IMR-90 (cell line): ENCODE measurements at regions not wholly inside any gene's neighbourhood (a gene's known extent, or its start where the extent isn't known, plus 50 kb on each side); places are given as distances from the start of the nearest gene placed in this dataset.

ENCODE experiments used
- ATAC-seq: fragments of 200-7000 bp; cut with Tn5 transposase; 2 replicates; pipeline ENCODE4 v1.9.1; 2020; ENCODE audit warnings: low read depth, mild to moderate bottlenecking, moderate library complexity
- BruUV-seq: library from RNA; stranded (reverse); fragments of 400-500 nt; replicated peaks from 2 replicates; lab custom pipeline; 2021; lab: Mats Ljungman, UMichigan
- CTCF ChIA-PET: fragments of 300-600 bp; formaldehyde crosslinking; extraction: SDS; loops from one replicate; lab custom pipeline; 2021; ENCODE audit warnings: antibody characterized with exemption; lab: Yijun Ruan, JAX
- POLR2A ChIA-PET: fragments of 300-600 bp; sonication (Branson Sonifier 250); formaldehyde crosslinking; loops from one replicate; lab custom pipeline; 2022; ENCODE audit warnings: antibody characterized with exemption; ENCODE audit not compliant: unreplicated experiment; lab: Charles Lee
- DNase-seq: peaks from one replicate; pipeline ENCODE4 v3.0.0; 2013
- H2AFZ ChIP-seq: replicated peaks from 2 replicates; pipeline ENCODE3; 2013; ENCODE audit warnings: low read length, mild to moderate bottlenecking; ENCODE audit not compliant: poor library complexity
- H2AK5ac ChIP-seq: 2 replicates; pipeline ENCODE4 v1.6.1; 2013; ENCODE audit warnings: low read depth, low read length, inconsistent platforms
- H2AK9ac ChIP-seq: replicated peaks from 2 replicates; pipeline ENCODE3; 2013; ENCODE audit warnings: mild to moderate bottlenecking, low read depth, low read length, moderate library complexity; ENCODE audit not compliant: poor library complexity
- H2BK120ac ChIP-seq: 2 replicates; pipeline ENCODE4 v1.6.1; 2013; ENCODE audit warnings: low read depth, low read length, inconsistent platforms
- H2BK15ac ChIP-seq: 3 replicates; pipeline ENCODE4 v1.6.1; 2013; ENCODE audit warnings: low read depth, low read length, inconsistent platforms
- H2BK20ac ChIP-seq: 2 replicates; pipeline ENCODE4 v1.6.1; 2013; ENCODE audit warnings: low read depth, mild to moderate bottlenecking, inconsistent platforms, low read length, moderate library complexity
- H2BK5ac ChIP-seq: 2 replicates; pipeline ENCODE4 v1.6.1; 2013; ENCODE audit warnings: mild to moderate bottlenecking, low read depth, low read length, inconsistent platforms; ENCODE audit not compliant: poor library complexity, severe bottlenecking
- H3K14ac ChIP-seq: replicated peaks from 2 replicates; pipeline ENCODE4 v1.6.1; 2013; ENCODE audit warnings: low read depth, low read length, inconsistent platforms
- H3K18ac ChIP-seq: 2 replicates; pipeline ENCODE4 v1.6.1; 2013; ENCODE audit warnings: low read depth, low read length, control low read depth
- H3K23ac ChIP-seq: 2 replicates; pipeline ENCODE4 v1.6.1; 2013; ENCODE audit warnings: low read depth, low read length, inconsistent platforms
- H3K27ac ChIP-seq: 2 replicates; pipeline ENCODE4 v1.5.1; 2013; ENCODE audit warnings: mild to moderate bottlenecking, control low read depth, low read length; ENCODE audit not compliant: insufficient read depth
- H3K27me3 ChIP-seq: 2 replicates; pipeline ENCODE4 v1.6.1; 2013; ENCODE audit warnings: low read length; ENCODE audit not compliant: control insufficient read depth, insufficient read depth
- H3K36me3 ChIP-seq: 2 replicates; pipeline ENCODE4 v1.6.1; 2013; ENCODE audit warnings: low read length, mixed read lengths; ENCODE audit not compliant: control insufficient read depth, insufficient read depth
- H3K4ac ChIP-seq: 2 replicates; pipeline ENCODE4 v1.6.1; 2013; ENCODE audit warnings: low read depth, low read length, inconsistent platforms
- H3K4me1 ChIP-seq: 2 replicates; pipeline ENCODE4 v1.6.1; 2013; ENCODE audit warnings: low read length, mixed read lengths; ENCODE audit not compliant: control insufficient read depth, insufficient read depth
- H3K4me2 ChIP-seq: 2 replicates; pipeline ENCODE4 v1.6.1; 2013; ENCODE audit warnings: low read depth, mild to moderate bottlenecking, control low read depth, low read length, moderate library complexity
- H3K4me3 ChIP-seq: 2 replicates; pipeline ENCODE4 v1.5.1; 2013; ENCODE audit warnings: low read depth, mild to moderate bottlenecking, control low read depth, low read length, moderate library complexity; ENCODE audit not compliant: insufficient read depth
- H3K56ac ChIP-seq: 2 replicates; pipeline ENCODE4 v1.6.1; 2013; ENCODE audit warnings: low read length, inconsistent platforms; ENCODE audit not compliant: insufficient read depth; ENCODE audit errors: extremely low read depth
- H3K79me1 ChIP-seq, 2 experiments: 2 replicates each; pipeline ENCODE4 v1.6.1; 2013; ENCODE audit warnings: low read length in 2 of 2, inconsistent platforms in 1 of 2, low read depth in 1 of 2
- H3K9ac ChIP-seq: 2 replicates; pipeline ENCODE4 v1.6.1; 2013; ENCODE audit warnings: low read depth, low read length, control low read depth
- H3K9me1 ChIP-seq: 2 replicates; pipeline ENCODE4 v1.6.1; 2013; ENCODE audit warnings: low read length, inconsistent platforms; ENCODE audit not compliant: insufficient read depth
- H3K9me3 ChIP-seq: 2 replicates; pipeline ENCODE4 v1.6.1; 2013; ENCODE audit warnings: low read length; ENCODE audit not compliant: control insufficient read depth, insufficient read depth
- H4K20me1 ChIP-seq: 2 replicates; pipeline ENCODE4 v1.6.1; 2013; ENCODE audit warnings: low read length, inconsistent platforms; ENCODE audit not compliant: insufficient read depth
- H4K5ac ChIP-seq: 2 replicates; pipeline ENCODE4 v1.6.1; 2013; ENCODE audit warnings: mild to moderate bottlenecking, low read depth, low read length, control low read depth
- H4K8ac ChIP-seq, 2 experiments: 2 replicates each; pipeline ENCODE4 v1.6.1; 2013; ENCODE audit warnings: low read depth in 2 of 2, low read length in 2 of 2, control low read depth in 1 of 2, inconsistent platforms in 1 of 2
- H4K91ac ChIP-seq: 2 replicates; pipeline ENCODE4 v1.6.1; 2013; ENCODE audit warnings: low read depth, low read length, inconsistent platforms; ENCODE audit not compliant: insufficient read depth
- CEBPB ChIP-seq: IDR thresholded peaks from 2 replicates; pipeline ENCODE4 v1.6.1; 2012; ENCODE audit warnings: low read depth, low read length, improper control_type of control experiment
- POLR2A ChIP-seq: IDR thresholded peaks from 2 replicates; pipeline ENCODE4 v1.6.1; 2012; ENCODE audit warnings: mild to moderate bottlenecking, low read depth, low read length
- WGBS, 2 experiments: methylation state at CpG; one replicate each; pipeline versions ENCODE4 v1.1.5 to v1.1.7; 2013; ENCODE audit warnings: missing lambda C conversion rate in 2 of 2; ENCODE audit not compliant: insufficient read length in 1 of 2; ENCODE audit errors: extremely low coverage in 2 of 2; 5-methylcytosine and 5-hydroxymethylcytosine counted together
- dilution Hi-C: fragments of 300-500 bp; cut with HindIII; formaldehyde crosslinking; loops from one replicate; pipeline ENCODE4 v1.14.3; 2018; ENCODE audit warnings: low sequenced_read_pairs; ENCODE audit not compliant: unreplicated experiment
- in situ Hi-C: fragments of 300-500 bp; cut with MboI; formaldehyde crosslinking; loops from 3 replicates; pipeline ENCODE4 v1.14.3; 2019; ENCODE audit warnings: low sequenced_read_pairs, inconsistent platforms, mixed read lengths
- intact Hi-C: fragments of 100-400 bp; cut with micrococcal nuclease; formaldehyde crosslinking; loops from 2 replicates; pipeline ENCODE4 v1.10.0; 2022

DNA sequence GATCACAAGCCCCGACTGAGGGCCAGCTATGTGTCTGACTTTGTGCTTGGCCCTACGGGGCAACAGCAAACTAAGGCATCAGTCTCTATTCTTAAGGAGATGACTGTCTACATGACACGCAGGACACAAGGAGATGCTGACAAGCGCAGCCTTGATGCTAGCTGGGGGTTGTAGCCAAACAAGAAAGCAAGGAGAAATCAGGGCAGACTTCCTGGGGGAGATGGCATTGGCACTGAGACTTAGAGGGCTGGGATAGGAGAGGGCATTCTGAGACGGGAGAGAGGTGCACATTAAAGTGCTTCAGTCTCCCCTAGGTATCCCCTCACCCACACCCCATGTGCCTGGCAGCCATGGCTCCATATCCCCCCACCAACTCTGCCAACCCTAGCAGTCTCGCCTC, 210.8 kb upstream of the POU3F1 start:
- no peak for DNase-seq
- Histone ChIP-seq H2BK120ac (no peak overlapping the region), H2AK9ac (no peak overlapping the region), H3K4ac (no peak overlapping the region), H3K18ac (no peak overlapping the region), H4K5ac (no peak overlapping the region), H4K20me1 (no peaks in the 10 kb centered on the region), H2AFZ (no peak overlapping the region), H3K36me3 (no peaks in the 10 kb centered on the region), H3K4me2 (no peak overlapping the region), H3K9ac (no peak overlapping the region), H2BK20ac (no peak overlapping the region), H3K27me3 (no peaks in the 10 kb centered on the region; the same call in 1 of the 2 replicates), H3K4me3 (no peak overlapping the region), H3K23ac (no peak overlapping the region), H4K8ac (no peak overlapping the region), H3K79me1 (no peaks in the 10 kb centered on the region), H4K91ac (no peak overlapping the region), H3K4me1 (no peaks in the 10 kb centered on the region), H2AK5ac (no peak overlapping the region), H3K9me3 (no peaks in the 10 kb centered on the region), H2BK5ac (no peak overlapping the region), H2BK15ac (no peak overlapping the region), H3K27ac (no peak overlapping the region), H3K9me1 (no peaks in the 10 kb centered on the region), H3K56ac (no peak overlapping the region), H3K14ac (no peak overlapping the region)
- in situ Hi-C loops (no loop called here), intact Hi-C loops (no loop called here), dilution Hi-C loops (no loop called here)
- ATAC-seq = no peak
- CTCF ChIA-PET = no interaction called here
- POLR2A ChIA-PET = no interaction called here
- TF ChIP-seq POLR2A (no peak), CEBPB (no peak)
- WGBS, 2 experiments = 60% methylated on average over 4 of the region's 6 CpGs; no CpG with 5 or more reads in 1 of the 2 experiments
- BruUV-seq = no TSS peak
